HEK293T (cell line): ENCODE measurements at regions not wholly inside any gene's neighbourhood (a gene's known extent, or its start where the extent isn't known, plus 50 kb on each side); places are given as distances from the start of the nearest gene placed in this dataset.

Experiments used
- CTCF ChIA-PET: fragments of 350-600 bp; formaldehyde crosslinking; extraction: SDS; loops from one replicate; lab custom pipeline; 2021; ENCODE audit warnings: antibody characterized with exemption, inconsistent platforms; lab: Yijun Ruan, JAX
- POLR2A ChIA-PET: fragments of 350-600 bp; formaldehyde crosslinking; extraction: SDS; loops from one replicate; lab custom pipeline; 2020; ENCODE audit warnings: antibody characterized with exemption, inconsistent platforms; lab: Yijun Ruan, JAX
- DNase-seq: peaks from one replicate; pipeline ENCODE4 v3.0.0; 2012; ENCODE audit warnings: mixed read lengths; ENCODE audit errors: extremely low spot score
- ARNT ChIP-seq: fragments of 450-650 bp; IDR thresholded peaks from 2 replicates; pipeline ENCODE4 v1.6.1; 2017; ENCODE audit warnings: mild to moderate bottlenecking
- BHLHE40 ChIP-seq: fragments of 450-650 bp; IDR thresholded peaks from 2 replicates; pipeline ENCODE4 v1.6.1; 2016; ENCODE audit warnings: mild to moderate bottlenecking, moderate library complexity, borderline replicate concordance
- CTBP1 ChIP-seq: fragments of 450-650 bp; IDR thresholded peaks from 2 replicates; pipeline ENCODE4 v1.6.1; 2016; ENCODE audit warnings: borderline replicate concordance
- ELF4 ChIP-seq: fragments of 450-650 bp; IDR thresholded peaks from 2 replicates; pipeline ENCODE4 v1.6.1; 2017; ENCODE audit warnings: antibody characterized with exemption
- FOXA1 ChIP-seq: fragments of 450-650 bp; IDR thresholded peaks from 2 replicates; pipeline ENCODE4 v1.6.1; 2016; ENCODE audit warnings: mild to moderate bottlenecking
- FOXK2 ChIP-seq: fragments of 450-650 bp; IDR thresholded peaks from 2 replicates; pipeline ENCODE4 v1.6.1; 2016; ENCODE audit warnings: mild to moderate bottlenecking
- FOXM1 ChIP-seq: fragments of 450-650 bp; IDR thresholded peaks from 2 replicates; pipeline ENCODE4 v1.6.1; 2017; ENCODE audit warnings: mild to moderate bottlenecking, borderline replicate concordance
- HDGF ChIP-seq: fragments of 450-650 bp; IDR thresholded peaks from 2 replicates; pipeline ENCODE4 v1.6.1; 2017; ENCODE audit warnings: antibody characterized with exemption, borderline replicate concordance
- L3MBTL2 ChIP-seq: fragments of 450-650 bp; conservative IDR thresholded peaks from 2 replicates; pipeline ENCODE4 v1.6.1; 2016; ENCODE audit warnings: mild to moderate bottlenecking
- LEF1 ChIP-seq: fragments of 450-650 bp; IDR thresholded peaks from 2 replicates; pipeline ENCODE4 v1.6.1; 2017; ENCODE audit warnings: mild to moderate bottlenecking, borderline replicate concordance
- NFRKB ChIP-seq: fragments of 450-650 bp; IDR thresholded peaks from 2 replicates; pipeline ENCODE4 v1.6.1; 2016; ENCODE audit warnings: mild to moderate bottlenecking, moderate library complexity
- PKNOX1 ChIP-seq: fragments of 450-650 bp; IDR thresholded peaks from 2 replicates; pipeline ENCODE4 v1.6.1; 2016
- SP1 ChIP-seq: fragments of 450-650 bp; IDR thresholded peaks from 2 replicates; pipeline ENCODE4 v1.6.1; 2017
- SUZ12 ChIP-seq: fragments of 450-650 bp; IDR thresholded peaks from 2 replicates; pipeline ENCODE4 v1.6.1; 2016; ENCODE audit warnings: mild to moderate bottlenecking
- TARDBP ChIP-seq: fragments of 450-650 bp; IDR thresholded peaks from 2 replicates; pipeline ENCODE4 v1.6.1; 2016
- ZNF384 ChIP-seq: fragments of 450-650 bp; IDR thresholded peaks from 2 replicates; pipeline ENCODE4 v1.6.1; 2016

- ChIA-PET CTCF (no interaction called here), POLR2A (no interaction called here)
- TF ChIP-seq BHLHE40 (no peak), LEF1 (no peak), TARDBP (no peak), FOXA1 (no peak)
- DNase-seq = no peak
Measured at GRCh38 chr7:45461026-45461425, 113.1 kb upstream of the ADCY1 start.

DNA sequence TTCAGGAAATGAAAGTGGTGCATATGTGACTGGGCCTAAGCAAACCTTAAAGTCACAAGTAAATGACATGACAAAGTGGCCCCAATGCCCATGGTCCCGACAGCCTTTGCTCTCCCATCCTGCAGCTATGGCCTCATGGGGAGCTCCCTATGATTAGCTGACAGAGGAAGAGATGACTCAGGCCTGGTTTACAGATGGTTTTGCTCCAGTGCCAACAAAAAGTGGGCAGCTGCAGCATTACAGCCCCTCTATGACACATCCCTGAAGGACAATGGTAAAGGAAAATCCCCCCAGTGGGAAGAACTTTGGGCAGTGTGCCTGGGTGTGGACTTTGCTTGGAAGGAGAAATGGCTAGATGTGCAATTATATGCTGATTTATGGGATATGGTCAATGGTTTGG, 105.1 kb upstream of the ADCY1 start:
- POLR2A ChIA-PET = no interaction called here
- CTCF ChIA-PET = no interaction called here
- no peak for DNase-seq
- no peak for TF ChIP-seq LEF1
- TF ChIP-seq L3MBTL2 = no peak
- no peak for TF ChIP-seq ARNT
- no peak for TF ChIP-seq HDGF
- TF ChIP-seq TARDBP = no peak
- TF ChIP-seq NFRKB = no peak
- TF ChIP-seq SP1 = no peak
- no peak for TF ChIP-seq FOXA1
- TF ChIP-seq BHLHE40 = no peak
- TF ChIP-seq FOXM1 = no peak
- TF ChIP-seq ELF4 = no peak
- TF ChIP-seq ZNF384 = no peak
- TF ChIP-seq FOXK2 = no peak
- no peak for TF ChIP-seq SUZ12
- no peak for TF ChIP-seq CTBP1
- TF ChIP-seq PKNOX1 = no peak

GRCh38 chr7:45470031-45470430, 104.1 kb upstream of the ADCY1 start:
- TF ChIP-seq ARNT (no peak), CTBP1 (no peak), NFRKB (no peak), BHLHE40 (no peak), SUZ12 (no peak), ZNF384 (no peak), TARDBP (no peak), FOXA1 (no peak), FOXM1 (no peak), HDGF (no peak), LEF1 (no peak), FOXK2 (no peak), PKNOX1 (no peak), L3MBTL2 (no peak), SP1 (no peak), ELF4 (no peak)
- ChIA-PET CTCF (no interaction called here), POLR2A (no interaction called here)
- no peak for DNase-seq

GRCh38 chr7:45479781-45480180, 94.4 kb upstream of the ADCY1 start:
- POLR2A ChIA-PET = no interaction called here
- no peak for TF ChIP-seq CTBP1
- CTCF ChIA-PET = no interaction called here
- no peak for DNase-seq

GRCh38 chr7:45482451-45482850, 91.7 kb upstream of the ADCY1 start:
- ChIA-PET CTCF (no interaction called here), POLR2A (no interaction called here)
- TF ChIP-seq CTBP1 (no peak), LEF1 (no peak), TARDBP (no peak), ZNF384 (no peak), HDGF (no peak), ELF4 (no peak)
- DNase-seq = no peak

GRCh38 chr7:45484094-45484493, 90.1 kb upstream of the ADCY1 start:
- ChIA-PET POLR2A (no interaction called here), CTCF (no interaction called here)
- TF ChIP-seq ARNT (no peak), HDGF (no peak), FOXK2 (no peak), NFRKB (no peak), FOXM1 (no peak), TARDBP (no peak), SUZ12 (no peak), L3MBTL2 (no peak), LEF1 (no peak), PKNOX1 (no peak), CTBP1 (no peak), ELF4 (no peak), BHLHE40 (no peak), FOXA1 (no peak), ZNF384 (no peak), SP1 (no peak)
- no peak for DNase-seq

DNA sequence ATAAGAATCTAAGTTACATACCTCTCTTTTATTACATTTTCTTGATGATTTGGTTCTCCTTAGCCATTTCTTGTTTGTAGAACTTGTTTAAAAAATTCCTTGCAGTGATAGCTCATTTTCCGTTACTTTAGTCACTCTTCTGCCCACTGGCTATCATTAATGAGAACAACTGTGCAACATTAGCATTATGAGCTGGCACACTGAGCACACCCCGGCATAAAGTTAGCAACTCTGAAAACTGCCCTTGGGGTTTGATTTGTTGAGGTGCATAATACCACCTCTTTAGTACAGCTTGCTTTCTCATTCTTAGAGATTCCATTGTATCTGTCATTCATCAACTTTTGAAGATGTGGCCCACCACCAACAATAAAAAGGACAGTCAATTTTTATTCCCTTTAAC, 87.6 kb upstream of the ADCY1 start:
- DNase-seq = no peak
- CTCF ChIA-PET = no interaction called here
- TF ChIP-seq NFRKB = no peak
- no peak for TF ChIP-seq L3MBTL2
- TF ChIP-seq BHLHE40 = no peak
- TF ChIP-seq SP1 = no peak
- POLR2A ChIA-PET = no interaction called here

- DNase-seq = no peak
- ChIA-PET CTCF (no interaction called here), POLR2A (no interaction called here)
- no peak for TF ChIP-seq ELF4
- no peak for TF ChIP-seq TARDBP
- TF ChIP-seq PKNOX1 = no peak
- TF ChIP-seq BHLHE40 = no peak
- TF ChIP-seq SP1 = no peak
- no peak for TF ChIP-seq SUZ12
- TF ChIP-seq HDGF = no peak
- no peak for TF ChIP-seq FOXM1
- TF ChIP-seq L3MBTL2 = no peak
- TF ChIP-seq NFRKB = no peak
- TF ChIP-seq FOXA1 = no peak
- no peak for TF ChIP-seq CTBP1
Measured at GRCh38 chr7:45494885-45495284, 79.3 kb upstream of the ADCY1 start.
